Activated gamma-delta T cell treated with Interleukin-2 at 50 U/mL for 16 hours (primary cell): ENCODE measurements at regions not wholly inside any gene's neighbourhood (a gene's known extent, or its start where the extent isn't known, plus 50 kb on each side); places are given as distances from the start of the nearest gene placed in this dataset.

ENCODE experiments used
- DNase-seq: peaks from one replicate; pipeline ENCODE4 v3.0.0-alpha.2; 2020

DNA sequence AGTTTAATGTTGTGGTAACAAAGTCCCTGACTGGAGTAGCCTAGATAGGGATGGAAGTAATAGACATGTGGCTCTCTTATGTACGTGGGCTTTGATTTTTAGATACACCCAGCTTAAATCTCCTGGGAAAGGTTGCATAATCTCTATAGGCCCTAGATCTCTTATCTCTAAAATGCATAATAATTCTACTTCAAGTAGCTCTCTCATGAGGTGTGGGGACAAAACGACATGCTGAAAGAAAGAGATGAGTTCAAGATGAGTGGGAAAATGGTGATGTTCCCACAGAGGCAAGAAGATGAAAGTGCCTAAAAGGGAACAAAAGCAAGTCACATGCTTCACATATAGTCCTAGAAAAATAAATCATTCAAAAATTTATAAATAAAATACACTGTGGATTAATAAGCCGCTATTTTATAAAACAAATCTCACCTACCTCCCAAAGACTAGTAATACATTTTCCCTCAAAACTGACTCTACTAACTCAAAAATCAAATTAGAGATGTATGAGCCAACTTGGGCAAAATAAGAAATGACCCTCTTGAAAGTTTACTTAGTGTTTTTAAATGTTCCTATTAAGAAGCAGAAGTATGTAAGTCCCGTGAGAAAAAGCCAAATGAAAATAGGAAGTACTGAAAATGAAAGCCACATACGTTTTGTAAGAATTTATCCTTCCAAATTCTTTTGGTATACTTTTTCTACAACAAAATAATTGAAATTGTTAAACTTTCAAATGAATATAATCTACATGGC is 148.2 kb upstream of the ITGA4 start:
- no peak for DNase-seq

DNA sequence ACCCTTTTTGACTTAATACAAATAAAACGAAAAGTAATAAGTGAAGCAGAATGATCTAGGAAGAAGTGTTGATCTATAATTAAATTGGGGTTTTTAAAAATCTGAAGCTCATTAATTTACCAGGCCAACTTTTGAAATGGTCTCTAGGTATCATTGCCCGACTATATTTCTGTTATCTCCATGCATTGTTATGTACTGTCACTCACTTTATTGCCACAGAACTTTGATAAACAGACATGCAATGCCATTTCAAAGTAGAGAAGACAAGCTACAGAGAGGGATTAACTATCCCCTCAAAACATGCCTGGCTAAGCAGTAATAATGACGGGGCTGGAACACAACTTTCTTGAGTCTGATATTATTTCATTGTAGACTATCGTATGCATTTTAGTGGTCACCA is 147.6 kb upstream of the ITGA4 start:
- DNase-seq: no peak

DNA sequence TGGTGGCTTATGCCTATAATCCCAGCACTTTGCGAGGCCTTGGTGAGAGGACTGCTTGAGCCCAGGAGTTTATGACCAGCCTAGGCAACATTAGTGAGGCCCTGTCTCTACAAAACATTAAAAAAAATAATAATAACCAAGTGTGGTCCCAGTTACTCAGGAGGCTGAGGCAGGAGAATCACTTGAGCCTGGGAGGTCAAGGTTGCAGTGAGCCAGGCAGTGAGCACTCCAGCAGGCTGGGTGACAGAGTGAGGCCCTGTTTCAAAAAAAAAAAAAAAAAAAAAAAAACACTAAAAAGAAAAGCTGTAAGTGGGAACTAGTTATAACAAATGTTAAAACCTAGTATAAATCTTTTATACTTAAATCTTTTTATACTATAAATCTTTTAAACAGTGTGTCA is 146.2 kb upstream of the ITGA4 start:
- DNase-seq: no peak

DNA sequence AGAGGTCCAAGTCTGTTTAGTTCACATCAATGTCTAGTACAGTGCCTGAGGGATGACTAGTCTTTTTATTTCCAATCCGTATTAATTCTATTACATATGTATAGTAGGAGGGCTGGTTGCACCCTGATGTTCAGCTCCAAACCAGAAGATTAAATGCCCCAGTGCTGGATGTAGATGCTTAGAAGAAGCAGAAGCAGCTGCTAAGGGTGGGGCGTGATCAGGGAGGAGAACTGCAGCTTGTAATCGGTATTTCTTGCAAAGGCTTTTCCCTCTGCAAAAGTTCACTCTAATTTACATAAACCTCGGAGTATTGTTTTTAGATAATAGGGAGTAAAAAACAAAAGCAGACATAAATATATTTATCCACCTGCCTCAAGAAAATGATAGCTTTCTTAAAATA is 145.3 kb upstream of the ITGA4 start:
- DNase-seq: no peak

DNA sequence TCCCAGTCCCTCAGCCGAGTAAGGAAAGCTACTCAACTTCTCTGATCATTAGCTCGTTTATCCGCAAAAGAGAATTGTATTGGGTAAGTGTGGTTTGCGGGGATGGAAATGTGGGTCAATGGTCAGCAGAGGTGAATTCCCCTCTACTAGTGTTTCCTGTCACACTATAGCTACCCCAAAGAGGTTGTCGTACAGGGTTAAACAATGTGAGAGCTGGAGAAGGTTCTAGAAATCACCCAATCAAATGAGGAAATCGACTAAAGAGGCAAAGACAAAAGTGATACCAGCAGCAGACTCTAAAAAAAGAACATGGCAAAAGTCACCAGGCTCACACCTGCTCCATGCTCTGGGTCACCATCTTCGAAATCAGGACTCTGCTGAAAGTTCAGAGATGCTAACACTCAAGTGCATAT is 144.7 kb upstream of the ITGA4 start:
- no peak for DNase-seq

DNA sequence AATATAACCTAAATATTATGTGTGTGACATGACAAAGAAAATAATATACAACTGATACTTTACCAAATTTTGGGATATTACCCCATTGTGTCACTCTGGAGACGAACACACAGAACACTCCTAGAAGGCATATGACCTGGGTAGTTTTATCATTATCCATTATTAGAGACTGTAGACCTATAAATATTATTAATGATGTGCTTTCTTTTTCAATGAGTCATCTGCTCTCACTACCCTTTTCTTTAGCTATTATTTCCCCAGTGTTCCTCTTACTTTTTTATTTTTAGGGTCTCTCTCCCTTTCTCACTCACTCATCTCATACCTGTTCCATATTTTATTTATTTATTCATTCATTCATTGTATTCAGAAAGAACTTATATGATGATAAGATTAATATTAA is 143.3 kb upstream of the ITGA4 start:
- DNase-seq: no peak

DNA sequence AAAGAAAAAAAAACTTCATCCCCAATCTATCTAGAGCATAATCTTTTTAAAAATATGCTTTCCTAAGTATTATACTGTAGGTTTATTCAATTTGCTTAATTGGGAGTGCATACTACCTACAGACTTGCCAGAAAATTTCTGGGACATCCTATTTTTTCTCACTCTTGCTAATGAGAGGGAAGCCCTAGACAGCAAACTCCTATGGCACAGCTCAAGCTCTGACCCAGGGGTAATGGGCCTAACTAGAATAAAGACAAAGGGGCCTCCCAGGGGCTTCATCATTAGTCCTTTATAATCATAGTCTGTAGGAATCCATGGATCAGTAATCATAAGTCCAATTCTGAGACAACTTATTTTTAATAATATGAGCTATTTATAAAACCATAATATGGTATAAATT is 142.6 kb upstream of the ITGA4 start:
- DNase-seq: no peak

DNA sequence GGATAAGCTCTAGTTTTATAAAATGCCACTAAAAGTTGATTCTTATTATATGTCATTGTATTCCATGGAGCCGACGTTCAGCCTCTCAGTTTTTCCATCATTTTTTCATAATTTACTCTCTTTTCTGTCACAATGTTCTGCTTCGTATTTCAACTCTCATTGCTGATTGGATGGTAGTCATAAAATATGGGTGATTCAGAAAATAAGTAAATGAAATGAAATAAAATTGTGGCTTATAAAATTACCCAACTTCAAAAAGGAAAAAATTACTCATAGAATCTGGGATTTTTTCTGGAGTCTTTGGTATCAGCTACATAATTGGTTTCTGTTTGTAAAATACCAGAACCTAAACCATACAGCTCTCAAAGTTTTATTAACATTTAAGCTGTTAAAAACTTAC is 139.7 kb upstream of the ITGA4 start:
- no peak for DNase-seq

DNA sequence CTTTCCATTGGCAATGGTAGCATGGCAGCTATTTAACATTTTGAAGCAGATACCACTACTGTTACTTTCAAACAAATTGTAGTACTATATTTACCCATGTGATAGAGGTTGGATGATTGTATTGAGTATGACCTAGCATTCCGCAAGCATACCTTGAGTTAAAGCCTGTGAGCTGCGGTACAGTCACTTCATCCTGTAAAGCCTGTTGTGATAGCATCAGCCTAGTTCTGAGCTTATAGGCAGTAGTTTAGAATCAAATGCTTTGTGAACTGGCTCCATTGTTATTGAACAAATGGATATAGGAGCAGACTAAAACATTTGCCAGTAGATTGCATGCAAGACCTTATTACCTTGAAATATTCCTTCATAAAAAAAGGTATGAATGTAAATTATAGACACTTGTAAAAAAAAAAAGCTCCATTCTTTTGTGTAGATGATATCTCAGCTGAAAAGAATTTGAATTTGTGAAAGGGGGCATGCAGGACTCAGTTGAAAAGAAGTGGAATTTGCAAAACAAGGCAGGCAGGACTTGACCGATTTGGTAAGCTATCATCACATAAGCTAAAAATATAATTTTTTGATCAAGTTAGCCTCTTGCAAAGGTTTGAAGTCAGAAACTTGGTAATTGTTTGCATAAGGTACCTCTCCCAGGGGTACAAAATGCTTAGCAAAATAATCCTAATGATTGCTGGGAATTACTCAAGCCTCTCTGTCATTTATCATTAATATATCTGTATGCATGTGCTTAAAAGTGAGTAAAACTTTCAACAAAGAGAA is 138.5 kb upstream of the ITGA4 start:
- DNase-seq: no peak

DNA sequence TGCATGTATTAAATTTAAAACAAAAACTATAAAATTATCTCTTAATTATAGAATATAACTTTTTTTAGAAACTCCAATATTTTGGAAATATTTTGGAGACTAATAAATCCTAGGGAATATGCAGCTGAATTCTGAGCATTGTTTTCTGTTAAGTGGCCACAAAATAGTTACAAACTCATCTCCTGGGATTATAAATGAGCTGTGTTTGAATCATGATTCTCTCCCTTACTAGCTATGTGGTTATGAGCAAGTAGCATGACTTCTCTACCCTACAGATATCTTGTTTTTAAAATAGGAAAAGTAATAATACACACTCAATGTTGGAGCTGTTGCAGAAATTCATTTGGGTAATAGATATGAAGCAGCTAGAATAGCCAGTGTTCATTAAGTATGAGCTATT is 137.9 kb upstream of the ITGA4 start:
- DNase-seq: no peak

DNA sequence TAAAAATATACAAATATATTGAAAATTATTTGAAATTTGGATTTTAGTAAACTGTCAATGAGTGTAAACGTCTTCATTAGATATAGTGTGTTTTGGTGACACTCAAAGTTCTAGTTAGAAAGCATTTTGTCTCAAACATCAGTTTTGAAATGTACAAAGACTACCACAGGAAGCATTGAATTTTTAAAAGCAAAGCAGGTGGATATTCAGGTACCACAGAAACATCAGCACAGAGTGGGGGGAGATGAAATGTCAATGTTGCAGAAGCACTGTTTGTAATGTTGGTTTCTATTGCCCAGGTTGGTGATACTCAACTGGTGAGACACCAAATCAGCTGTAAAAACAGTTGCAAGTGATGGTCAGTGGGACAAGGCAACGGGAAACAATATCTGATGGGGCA is 136.5 kb upstream of the ITGA4 start:
- DNase-seq: no peak

DNA sequence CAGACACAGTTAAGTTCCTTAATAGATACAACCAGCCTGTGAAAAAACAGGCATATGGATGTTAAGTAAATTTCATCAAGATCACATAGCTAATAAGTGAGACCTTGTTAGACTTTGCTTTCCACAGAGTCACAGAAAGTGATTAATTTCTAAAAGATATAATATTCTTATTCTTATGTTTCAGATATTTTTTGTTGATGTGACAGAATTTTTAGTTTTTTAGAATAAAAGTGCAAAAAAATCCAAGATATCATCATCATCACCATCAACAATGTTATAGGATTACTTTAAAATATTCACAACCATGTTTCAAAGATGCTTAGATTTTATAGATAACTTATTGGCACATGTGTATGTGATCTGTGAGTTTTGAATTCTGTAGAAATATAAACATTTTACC is 132.3 kb upstream of the ITGA4 start:
- no peak for DNase-seq

DNA sequence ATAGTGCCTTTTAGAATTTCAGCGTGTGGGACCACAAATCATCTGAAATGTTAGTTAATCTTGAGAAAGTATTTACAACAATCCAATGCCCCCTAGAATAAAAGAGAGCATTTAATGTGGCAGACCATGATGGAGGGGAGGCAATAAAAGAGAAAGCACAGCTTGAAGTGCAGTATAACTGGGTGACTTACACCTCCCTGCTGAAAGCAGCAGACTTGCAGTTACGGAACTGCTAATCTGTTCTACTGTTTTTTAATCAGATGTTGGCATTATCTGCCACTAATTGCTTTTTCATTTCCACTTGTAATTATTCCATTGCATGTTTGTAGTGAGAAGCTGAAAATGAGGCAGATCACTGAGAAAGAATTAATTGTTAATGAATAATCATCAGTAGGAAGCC is 130.5 kb upstream of the ITGA4 start:
- no peak for DNase-seq

DNA sequence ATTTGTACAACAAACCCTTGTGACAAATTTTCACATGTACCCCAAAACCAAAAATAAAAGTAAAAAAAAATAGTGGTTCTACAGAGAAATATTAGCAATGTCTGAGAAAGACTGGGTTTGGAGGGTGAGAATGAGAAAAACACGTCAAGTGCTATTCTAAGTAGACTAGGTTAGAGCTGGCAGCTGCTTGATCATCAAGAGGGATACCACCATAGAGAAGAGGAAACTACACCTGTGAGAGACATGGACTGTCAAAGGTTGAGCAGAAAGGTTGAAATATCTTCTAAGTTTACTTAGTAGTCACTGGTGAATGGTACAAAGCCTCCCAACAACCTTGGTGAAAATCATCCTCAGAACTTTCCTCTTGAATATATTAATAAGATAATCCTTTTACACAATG is 126.9 kb upstream of the ITGA4 start:
- DNase-seq: no peak

DNA sequence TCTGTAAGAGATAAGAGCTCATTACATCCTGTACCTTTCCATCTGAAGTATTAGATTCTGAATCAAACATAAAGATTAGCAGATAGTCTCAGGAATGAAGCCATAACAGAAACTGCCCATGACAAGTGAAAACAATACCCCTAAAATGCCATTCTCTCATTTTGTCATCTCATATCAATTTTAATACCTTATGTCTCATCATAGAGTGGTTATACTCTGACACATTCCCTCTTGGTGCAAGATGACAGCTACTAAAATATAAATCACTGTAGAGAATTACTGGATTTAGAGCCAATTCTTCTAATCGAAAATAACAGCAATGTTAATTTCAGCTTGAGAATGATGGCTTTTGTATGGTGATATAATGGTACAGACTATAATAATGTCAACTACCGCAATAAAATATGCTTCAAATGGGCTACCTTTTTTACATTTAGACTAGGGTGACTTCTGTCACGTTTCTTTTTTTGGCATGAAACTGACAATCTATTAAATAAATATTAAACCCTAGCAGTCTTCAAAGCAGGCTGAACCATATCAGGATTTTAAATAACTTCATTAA is 125.1 kb upstream of the ITGA4 start:
- DNase-seq: no peak

DNA sequence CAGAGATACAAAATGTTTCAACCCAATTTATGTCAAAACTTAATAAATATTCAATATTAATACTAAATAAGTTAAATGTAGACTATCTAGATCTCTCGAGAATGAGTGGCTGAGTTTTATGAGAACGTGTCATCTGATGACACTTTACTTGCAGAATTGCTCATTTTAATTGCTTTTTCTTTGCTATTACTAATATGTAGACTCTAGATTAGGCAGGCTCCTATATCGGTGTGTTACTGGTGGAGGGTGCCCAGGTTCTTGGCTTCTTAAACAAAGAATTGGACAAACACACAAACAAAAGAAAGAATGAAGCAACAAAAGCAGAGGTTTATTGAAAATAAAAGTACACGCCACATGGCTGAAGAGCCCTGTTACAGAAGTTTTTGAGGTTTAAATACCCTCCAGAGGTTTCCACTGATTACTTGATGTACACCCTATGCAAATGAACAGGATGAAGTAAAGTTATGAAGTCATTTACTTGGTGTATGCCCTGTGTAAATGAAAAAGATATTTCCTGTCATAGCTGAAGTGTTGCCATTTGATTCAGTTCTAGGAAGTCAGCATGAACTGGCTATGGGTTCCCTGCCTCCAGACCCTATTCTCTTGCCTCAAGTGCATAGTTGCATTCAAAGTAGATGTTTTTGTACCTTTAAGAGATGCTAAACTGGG is 122.9 kb upstream of the ITGA4 start:
- DNase-seq: no peak

DNA sequence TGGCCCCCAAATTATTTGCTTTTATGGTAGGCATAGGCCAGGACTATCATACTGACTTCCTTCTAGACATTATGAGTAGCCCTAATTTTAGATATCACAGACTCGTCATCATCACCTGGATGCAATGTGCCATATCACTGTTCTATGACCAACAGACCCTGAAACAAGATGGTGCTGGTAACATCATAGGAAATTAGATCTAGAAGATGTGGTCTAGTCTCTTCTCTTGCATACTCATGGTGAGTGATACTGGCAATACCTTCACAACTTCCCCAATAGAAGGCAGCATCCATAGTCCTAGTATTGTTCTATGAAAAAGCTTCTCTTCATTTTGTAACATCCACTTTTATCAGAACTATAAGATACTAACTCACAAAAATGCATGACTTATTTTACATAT is 116.3 kb upstream of the ITGA4 start:
- DNase-seq: no peak

DNA sequence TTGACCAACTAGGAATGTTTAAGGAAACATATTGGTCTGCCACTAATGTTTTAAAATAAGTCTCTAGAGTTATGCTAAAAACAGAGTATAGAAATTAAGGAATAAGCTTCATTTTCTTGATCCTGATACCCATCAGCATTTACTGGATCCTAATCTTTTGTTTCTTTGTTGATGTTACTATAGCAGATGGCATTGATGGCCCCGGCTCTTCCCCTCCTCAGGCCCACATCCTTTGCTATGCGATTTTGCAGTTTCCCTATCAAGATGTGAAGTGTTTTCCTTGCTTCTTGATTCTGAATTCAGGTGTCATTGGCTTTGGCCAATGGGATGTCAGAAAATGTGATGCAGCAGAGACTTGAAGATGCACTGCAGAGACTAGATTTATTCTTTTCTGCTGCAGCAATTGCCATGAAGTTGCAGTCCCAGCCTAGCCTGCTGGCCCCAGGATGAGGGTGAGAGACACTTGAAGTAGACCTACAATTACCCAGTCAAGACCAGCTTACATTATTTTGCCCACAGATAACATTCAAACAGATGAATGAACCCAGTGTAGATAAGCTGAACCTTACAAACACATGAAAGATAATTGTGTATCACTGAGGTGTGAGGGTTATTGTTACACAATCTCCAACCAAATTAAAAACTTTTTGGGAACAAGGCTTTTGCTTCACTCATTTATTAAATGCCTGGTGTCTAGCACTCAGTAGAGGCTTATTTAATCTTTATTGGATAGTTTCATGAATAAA is 115.2 kb upstream of the ITGA4 start:
- DNase-seq: no peak

DNA sequence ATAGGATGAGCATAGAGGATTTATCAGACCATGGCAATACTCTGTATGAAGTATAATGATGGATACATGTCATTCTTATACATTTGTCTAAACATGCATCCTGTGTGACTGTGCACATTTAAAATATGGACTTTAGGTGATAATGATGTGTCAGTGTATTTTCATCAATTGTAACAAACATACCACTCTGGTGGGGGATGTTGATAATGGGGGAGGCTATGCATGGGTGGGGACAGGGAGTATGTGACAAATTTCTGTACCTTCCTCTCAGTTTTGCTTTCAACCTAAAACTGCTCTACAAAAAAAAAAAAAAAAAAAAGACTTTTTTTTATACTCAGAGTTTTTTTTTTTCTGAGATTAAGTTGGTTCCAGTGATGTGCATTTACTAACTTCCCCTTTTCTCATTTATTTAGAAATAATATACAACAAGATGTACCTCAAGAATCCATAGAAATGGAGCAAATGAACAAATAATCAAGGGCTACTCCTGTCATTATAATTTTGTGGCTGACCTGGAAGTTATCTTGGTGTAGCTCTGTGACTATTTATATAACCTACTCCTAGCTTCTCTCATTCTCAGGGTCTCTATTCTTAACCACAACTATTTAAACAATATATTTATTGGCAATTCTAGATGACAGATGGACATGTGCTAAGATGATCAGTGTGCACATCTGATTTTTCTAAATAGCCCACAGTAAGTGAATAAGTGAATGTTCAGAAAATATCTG is 108.9 kb upstream of the ITGA4 start:
- DNase-seq: no peak

DNA sequence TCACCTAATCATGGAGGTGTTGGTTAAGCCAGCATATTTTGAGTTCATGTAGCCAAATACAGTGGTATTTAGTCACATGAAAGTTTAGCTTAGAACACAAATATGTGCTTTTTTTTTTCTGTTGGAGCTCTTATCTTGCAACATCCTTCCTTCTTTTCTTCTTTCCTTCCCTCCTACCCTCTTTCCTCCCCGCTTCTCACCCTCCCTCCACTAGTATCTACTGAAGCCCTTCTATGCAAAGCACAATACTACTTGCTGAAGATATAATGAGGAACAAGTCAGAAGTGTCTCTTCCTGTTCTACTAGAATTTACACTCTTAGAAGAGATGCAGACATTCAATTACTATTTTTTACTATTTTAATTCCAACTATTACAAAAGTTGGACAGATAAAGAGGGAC is 105.0 kb upstream of the ITGA4 start:
- DNase-seq: no peak

DNA sequence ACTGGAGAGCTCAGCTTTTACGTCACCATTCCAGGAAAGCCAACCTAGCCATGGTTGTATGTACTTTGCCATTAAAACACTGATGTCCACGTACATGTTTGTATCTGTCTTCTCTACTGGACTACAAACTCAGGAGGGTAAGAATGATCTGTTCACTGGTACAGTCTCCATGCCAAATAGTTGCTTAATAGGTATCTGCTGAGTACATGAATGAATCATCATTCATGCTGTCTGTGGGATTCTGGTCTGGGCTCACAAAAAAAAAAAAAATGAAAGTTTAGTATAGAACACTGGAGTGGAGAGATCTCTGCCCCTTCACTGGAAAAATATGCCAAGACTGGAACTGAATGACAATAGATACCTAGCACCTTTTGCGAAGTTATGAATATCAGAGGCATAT is 102.6 kb upstream of the ITGA4 start:
- no peak for DNase-seq

DNA sequence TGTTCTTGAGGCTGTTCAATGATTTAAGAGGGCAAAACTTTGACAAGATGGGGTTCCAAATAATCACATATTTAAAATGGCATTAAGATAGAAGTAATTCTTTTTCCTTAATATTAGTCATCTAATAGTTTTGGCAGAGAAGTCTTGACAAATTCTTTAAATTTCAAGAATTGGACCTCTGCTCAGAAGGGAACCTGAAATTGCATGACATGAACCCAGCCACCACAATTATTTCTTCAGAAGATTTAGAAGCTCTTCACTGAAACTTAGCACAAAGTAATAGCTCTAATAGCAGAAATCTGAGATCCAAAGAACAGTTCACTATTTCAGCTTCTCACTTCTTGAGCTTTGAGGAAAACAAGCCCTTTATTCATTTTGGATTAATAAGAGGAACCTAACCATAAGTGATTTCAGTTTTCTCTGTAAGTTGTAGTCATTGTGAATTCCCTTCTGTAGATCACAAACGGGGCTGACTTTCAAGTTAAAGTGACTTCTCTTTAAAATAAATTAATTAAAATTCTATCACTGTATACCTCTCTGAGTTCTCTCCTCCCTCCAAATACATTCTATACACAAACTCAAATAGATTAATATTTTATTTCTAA is 100.6 kb upstream of the ITGA4 start:
- no peak for DNase-seq
